H1 (cell line): ENCODE measurements at regions not wholly inside any gene's neighbourhood (a gene's known extent, or its start where the extent isn't known, plus 50 kb on each side); places are given as distances from the start of the nearest gene placed in this dataset.

ENCODE experiments used
- MAFK ChIP-seq: IDR thresholded peaks from 2 replicates; pipeline ENCODE4 v1.6.1; 2012; ENCODE audit warnings: low read depth, mild to moderate bottlenecking, improper control_type of control experiment, low read length
- TEAD4 ChIP-seq: IDR thresholded peaks from 2 replicates; pipeline ENCODE4 v1.6.1; 2012; ENCODE audit warnings: low read depth, low read length, inconsistent platforms, mixed read lengths
- TF ChIP-seq, protein P1 (sequence below): IDR thresholded peaks from 2 replicates; pipeline ENCODE4 v1.6.1; 2012; ENCODE audit warnings: inconsistent platforms

DNA sequence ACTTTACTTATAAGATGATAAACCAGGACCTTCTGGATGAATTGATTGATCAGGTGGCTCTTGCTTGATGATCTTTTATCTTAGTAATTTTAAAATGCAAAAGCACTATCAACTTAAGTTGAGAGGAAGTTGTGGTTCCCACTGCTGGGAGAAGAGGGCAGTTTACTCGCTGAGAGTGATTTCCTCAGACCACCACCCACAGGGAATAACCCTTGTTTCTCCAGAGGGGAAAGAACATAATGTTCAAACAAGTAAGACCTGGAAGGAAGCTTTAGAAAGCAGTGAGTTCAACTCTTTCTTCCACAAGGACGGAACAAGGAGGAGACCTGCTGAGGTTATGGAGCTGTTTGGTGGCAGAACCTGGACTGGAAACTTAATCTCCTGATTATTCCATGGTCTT lies 138.7 kb downstream of the FAM204A start (continued):
- TF ChIP-seq, protein P1, sequence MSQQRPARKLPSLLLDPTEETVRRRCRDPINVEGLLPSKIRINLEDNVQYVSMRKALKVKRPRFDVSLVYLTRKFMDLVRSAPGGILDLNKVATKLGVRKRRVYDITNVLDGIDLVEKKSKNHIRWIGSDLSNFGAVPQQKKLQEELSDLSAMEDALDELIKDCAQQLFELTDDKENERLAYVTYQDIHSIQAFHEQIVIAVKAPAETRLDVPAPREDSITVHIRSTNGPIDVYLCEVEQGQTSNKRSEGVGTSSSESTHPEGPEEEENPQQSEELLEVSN = no peak
- TF ChIP-seq TEAD4 (no peak), MAFK (no peak)
